ENCODE measurements at regions not wholly inside any gene's neighbourhood (a gene's known extent, or its start where the extent isn't known, plus 50 kb on each side); places are given as distances from the start of the nearest gene placed in this dataset.

DNA sequence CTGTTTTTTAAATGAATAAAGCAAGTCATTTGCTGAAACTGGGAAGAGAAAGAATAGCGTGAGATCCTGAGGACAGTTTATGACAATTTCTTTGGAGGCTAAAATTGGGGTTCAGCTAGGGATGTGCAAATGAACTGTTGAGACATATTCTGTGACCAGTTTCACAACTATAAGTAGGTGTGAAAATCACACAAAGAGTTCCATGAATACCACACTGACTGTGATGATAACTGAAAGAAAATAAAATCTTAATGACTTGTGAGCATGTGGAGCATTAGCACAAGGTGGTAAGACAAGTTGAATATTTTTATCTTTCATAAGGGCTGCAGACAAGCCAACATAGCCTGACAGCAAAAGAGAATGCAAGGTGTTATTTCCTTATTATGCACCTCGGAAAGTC is 61.1 kb upstream of the PDGFD start (continued):
- TF ChIP-seq, protein P1, sequence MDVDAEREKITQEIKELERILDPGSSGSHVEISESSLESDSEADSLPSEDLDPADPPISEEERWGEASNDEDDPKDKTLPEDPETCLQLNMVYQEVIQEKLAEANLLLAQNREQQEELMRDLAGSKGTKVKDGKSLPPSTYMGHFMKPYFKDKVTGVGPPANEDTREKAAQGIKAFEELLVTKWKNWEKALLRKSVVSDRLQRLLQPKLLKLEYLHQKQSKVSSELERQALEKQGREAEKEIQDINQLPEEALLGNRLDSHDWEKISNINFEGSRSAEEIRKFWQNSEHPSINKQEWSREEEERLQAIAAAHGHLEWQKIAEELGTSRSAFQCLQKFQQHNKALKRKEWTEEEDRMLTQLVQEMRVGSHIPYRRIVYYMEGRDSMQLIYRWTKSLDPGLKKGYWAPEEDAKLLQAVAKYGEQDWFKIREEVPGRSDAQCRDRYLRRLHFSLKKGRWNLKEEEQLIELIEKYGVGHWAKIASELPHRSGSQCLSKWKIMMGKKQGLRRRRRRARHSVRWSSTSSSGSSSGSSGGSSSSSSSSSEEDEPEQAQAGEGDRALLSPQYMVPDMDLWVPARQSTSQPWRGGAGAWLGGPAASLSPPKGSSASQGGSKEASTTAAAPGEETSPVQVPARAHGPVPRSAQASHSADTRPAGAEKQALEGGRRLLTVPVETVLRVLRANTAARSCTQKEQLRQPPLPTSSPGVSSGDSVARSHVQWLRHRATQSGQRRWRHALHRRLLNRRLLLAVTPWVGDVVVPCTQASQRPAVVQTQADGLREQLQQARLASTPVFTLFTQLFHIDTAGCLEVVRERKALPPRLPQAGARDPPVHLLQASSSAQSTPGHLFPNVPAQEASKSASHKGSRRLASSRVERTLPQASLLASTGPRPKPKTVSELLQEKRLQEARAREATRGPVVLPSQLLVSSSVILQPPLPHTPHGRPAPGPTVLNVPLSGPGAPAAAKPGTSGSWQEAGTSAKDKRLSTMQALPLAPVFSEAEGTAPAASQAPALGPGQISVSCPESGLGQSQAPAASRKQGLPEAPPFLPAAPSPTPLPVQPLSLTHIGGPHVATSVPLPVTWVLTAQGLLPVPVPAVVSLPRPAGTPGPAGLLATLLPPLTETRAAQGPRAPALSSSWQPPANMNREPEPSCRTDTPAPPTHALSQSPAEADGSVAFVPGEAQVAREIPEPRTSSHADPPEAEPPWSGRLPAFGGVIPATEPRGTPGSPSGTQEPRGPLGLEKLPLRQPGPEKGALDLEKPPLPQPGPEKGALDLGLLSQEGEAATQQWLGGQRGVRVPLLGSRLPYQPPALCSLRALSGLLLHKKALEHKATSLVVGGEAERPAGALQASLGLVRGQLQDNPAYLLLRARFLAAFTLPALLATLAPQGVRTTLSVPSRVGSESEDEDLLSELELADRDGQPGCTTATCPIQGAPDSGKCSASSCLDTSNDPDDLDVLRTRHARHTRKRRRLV (CRISPR knock-in tag; IDR thresholded peaks at IDR 0.05): no peak
- TF ChIP-seq, protein P2, sequence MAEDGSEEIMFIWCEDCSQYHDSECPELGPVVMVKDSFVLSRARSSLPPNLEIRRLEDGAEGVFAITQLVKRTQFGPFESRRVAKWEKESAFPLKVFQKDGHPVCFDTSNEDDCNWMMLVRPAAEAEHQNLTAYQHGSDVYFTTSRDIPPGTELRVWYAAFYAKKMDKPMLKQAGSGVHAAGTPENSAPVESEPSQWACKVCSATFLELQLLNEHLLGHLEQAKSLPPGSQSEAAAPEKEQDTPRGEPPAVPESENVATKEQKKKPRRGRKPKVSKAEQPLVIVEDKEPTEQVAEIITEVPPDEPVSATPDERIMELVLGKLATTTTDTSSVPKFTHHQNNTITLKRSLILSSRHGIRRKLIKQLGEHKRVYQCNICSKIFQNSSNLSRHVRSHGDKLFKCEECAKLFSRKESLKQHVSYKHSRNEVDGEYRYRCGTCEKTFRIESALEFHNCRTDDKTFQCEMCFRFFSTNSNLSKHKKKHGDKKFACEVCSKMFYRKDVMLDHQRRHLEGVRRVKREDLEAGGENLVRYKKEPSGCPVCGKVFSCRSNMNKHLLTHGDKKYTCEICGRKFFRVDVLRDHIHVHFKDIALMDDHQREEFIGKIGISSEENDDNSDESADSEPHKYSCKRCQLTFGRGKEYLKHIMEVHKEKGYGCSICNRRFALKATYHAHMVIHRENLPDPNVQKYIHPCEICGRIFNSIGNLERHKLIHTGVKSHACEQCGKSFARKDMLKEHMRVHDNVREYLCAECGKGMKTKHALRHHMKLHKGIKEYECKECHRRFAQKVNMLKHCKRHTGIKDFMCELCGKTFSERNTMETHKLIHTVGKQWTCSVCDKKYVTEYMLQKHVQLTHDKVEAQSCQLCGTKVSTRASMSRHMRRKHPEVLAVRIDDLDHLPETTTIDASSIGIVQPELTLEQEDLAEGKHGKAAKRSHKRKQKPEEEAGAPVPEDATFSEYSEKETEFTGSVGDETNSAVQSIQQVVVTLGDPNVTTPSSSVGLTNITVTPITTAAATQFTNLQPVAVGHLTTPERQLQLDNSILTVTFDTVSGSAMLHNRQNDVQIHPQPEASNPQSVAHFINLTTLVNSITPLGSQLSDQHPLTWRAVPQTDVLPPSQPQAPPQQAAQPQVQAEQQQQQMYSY (CRISPR knock-in tag; IDR thresholded peaks at IDR 0.05): no peak
- no peak for TF ChIP-seq SALL1 (CRISPR knock-in tag; IDR thresholded peaks at IDR 0.05)
- TF ChIP-seq RARG (CRISPR knock-in tag; IDR thresholded peaks at IDR 0.05; ENCODE audit: low read depth): no peak

DNA sequence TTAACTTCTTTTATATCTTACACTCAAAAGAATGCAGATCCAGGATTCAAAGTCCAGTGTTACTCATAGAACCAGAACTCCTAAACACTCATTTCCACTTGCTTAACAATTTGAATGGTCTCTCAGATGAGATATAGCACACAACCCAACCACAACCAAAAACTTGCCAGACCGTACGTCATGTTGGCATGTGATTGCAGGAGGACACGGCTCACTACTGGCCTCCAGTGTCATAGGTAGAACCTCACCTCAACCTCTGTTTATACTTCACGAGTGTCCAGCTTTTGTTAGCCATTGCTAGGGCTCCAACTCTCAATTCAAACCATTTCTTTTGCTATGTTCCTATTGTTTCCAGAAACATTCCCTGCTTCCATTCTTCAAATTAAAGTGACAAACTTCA is 58.5 kb upstream of the PDGFD start:
- DNase-seq (ENCODE audit: low spot score): no peak
- no peak overlapping the region for H3K9ac ChIP-seq (ENCODE audit: insufficient read depth, low read depth, low read length)
- no peaks in the 10 kb centered on the region for H4K20me1 ChIP-seq (ENCODE audit: insufficient read depth, low read length)
- no peak overlapping the region for H3K27ac ChIP-seq (ENCODE audit: extremely low read length, insufficient read depth, low read length)
- WGBS (ENCODE audit: low lambda C conversion rate): 0% methylated on average over 4 of the region's 4 CpGs
- no peak overlapping the region for H3K4me2 ChIP-seq (ENCODE audit: low read depth, low read length)
- intact Hi-C loops (cut with micrococcal nuclease; ENCODE audit: unreplicated experiment): no loop called here
- in situ Hi-C loops (cut with HindIII; ENCODE audit: extremely low pct_ligation_motif_present, low pct_unique_long_range_greater_than_20kb): no loop called here
- ChIA-PET POLR2A (no interaction called here), CTCF (ENCODE audit: low intra/inter-chr PET ratio, low total read pairs) (no interaction called here)
- H3K4me3 ChIP-seq (replicated peaks in 1 of 3; ENCODE audit: insufficient read depth in 1 of 3, low read depth in 2 of 3, low read length in 3 of 3): no peak overlapping the region
- peaks cover 27% of the 10 kb centered on the region for H3K9me3 ChIP-seq (ENCODE audit: low read length)
- no peak for FAIRE-seq
- no TSS peak for BruUV-seq (replicated peaks)
- no peaks in the 10 kb centered on the region for H3K27me3 ChIP-seq (ENCODE audit: control insufficient read depth in 1 of 2, insufficient read depth in 2 of 2, low read length in 2 of 2)
- H3K79me2 ChIP-seq (ENCODE audit: insufficient read depth, low read length): no peaks in the 10 kb centered on the region
- H3K4me1 ChIP-seq (ENCODE audit: insufficient read depth, low read length): no peaks in the 10 kb centered on the region
- H2AFZ ChIP-seq (ENCODE audit: low read length): no peak overlapping the region
- ATAC-seq: no peak
- no peaks in the 10 kb centered on the region for H3K36me3 ChIP-seq (replicated peaks in 1 of 2; ENCODE audit: control insufficient read depth in 1 of 2, insufficient read depth in 2 of 2, low read length in 2 of 2)
- no peak for TF ChIP-seq RELA (CRISPR knock-in tag; IDR thresholded peaks at IDR 0.05)
- TF ChIP-seq REXO4 (CRISPR knock-in tag; IDR thresholded peaks at IDR 0.05; ENCODE audit: borderline replicate concordance): no peak
- no peak for TF ChIP-seq ZNF839 (CRISPR knock-in tag; IDR thresholded peaks at IDR 0.05; ENCODE audit: borderline replicate concordance)
- TF ChIP-seq ZNF225 (CRISPR knock-in tag; IDR thresholded peaks at IDR 0.05): no peak
- no peak for TF ChIP-seq SMARCE1 (IDR thresholded peaks at IDR 0.05; ENCODE audit: borderline replicate concordance)
- no peak for TF ChIP-seq NFE2L1 (CRISPR knock-in tag; IDR thresholded peaks at IDR 0.05; ENCODE audit: borderline replicate concordance)
- TF ChIP-seq, protein P3, sequence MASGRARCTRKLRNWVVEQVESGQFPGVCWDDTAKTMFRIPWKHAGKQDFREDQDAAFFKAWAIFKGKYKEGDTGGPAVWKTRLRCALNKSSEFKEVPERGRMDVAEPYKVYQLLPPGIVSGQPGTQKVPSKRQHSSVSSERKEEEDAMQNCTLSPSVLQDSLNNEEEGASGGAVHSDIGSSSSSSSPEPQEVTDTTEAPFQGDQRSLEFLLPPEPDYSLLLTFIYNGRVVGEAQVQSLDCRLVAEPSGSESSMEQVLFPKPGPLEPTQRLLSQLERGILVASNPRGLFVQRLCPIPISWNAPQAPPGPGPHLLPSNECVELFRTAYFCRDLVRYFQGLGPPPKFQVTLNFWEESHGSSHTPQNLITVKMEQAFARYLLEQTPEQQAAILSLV (CRISPR knock-in tag; IDR thresholded peaks at IDR 0.05; ENCODE audit: borderline replicate concordance): no peak
- TF ChIP-seq PLSCR1 (CRISPR knock-in tag; IDR thresholded peaks at IDR 0.05; ENCODE audit: borderline replicate concordance): no peak
- no peak for TF ChIP-seq HOXA7 (CRISPR knock-in tag; IDR thresholded peaks at IDR 0.05)
